SK-N-SH treated with all-trans-retinoic acid at 6 μM for 48 hours (cell line): ENCODE measurements at regions not wholly inside any gene's neighbourhood (a gene's known extent, or its start where the extent isn't known, plus 50 kb on each side); places are given as distances from the start of the nearest gene placed in this dataset.

ENCODE experiments used
- ATAC-seq: fragments of 200-7000 bp; cut with Tn5 transposase; 3 replicates; pipeline ENCODE4 v1.9.1; 2020; ENCODE audit warnings: mild to moderate bottlenecking, moderate library complexity
- ARNTL ChIP-seq: fragments of 450-650 bp; formaldehyde crosslinking; IDR thresholded peaks from 2 replicates; pipeline ENCODE4 v1.5.0; 2020; ENCODE audit warnings: low read depth, mild to moderate bottlenecking, moderate library complexity, borderline replicate concordance
- BACH2 ChIP-seq: fragments of 250-450 bp; sonication (Bioruptor Pico); IDR thresholded peaks from 2 replicates; pipeline ENCODE4 v1.9.0; 2021; ENCODE audit warnings: mild to moderate bottlenecking, borderline replicate concordance
- CSDC2 ChIP-seq: fragments of 250-450 bp; sonication (Bioruptor Pico); IDR thresholded peaks from 2 replicates; pipeline ENCODE4 v1.5.0; 2020; ENCODE audit warnings: mild to moderate bottlenecking, moderate library complexity
- CSRNP3 ChIP-seq: fragments of 250-450 bp; sonication (Bioruptor Pico); IDR thresholded peaks from 2 replicates; pipeline ENCODE4 v1.5.1; 2021; ENCODE audit warnings: mild to moderate bottlenecking, moderate library complexity
- ESRRG ChIP-seq: fragments of 250-450 bp; sonication (Bioruptor Pico); IDR thresholded peaks from 2 replicates; pipeline ENCODE4 v1.6.1; 2021; ENCODE audit warnings: mild to moderate bottlenecking
- GLIS3 ChIP-seq: fragments of 250-450 bp; sonication (Bioruptor Pico); IDR thresholded peaks from 2 replicates; pipeline ENCODE4 v1.5.0; 2020; ENCODE audit warnings: mild to moderate bottlenecking, moderate library complexity
- ISL1 ChIP-seq: fragments of 250-450 bp; sonication (Bioruptor Pico); IDR thresholded peaks from 2 replicates; pipeline ENCODE4 v2.1.2; 2022; ENCODE audit warnings: mild to moderate bottlenecking, moderate library complexity
- OSR1 ChIP-seq: fragments of 250-450 bp; sonication (Bioruptor Pico); IDR thresholded peaks from 2 replicates; pipeline ENCODE4 v1.8.0; 2022; ENCODE audit warnings: moderate library complexity, mild to moderate bottlenecking, inconsistent platforms
- PATZ1 ChIP-seq: fragments of 250-450 bp; sonication (Bioruptor Pico); IDR thresholded peaks from 2 replicates; pipeline ENCODE4 v1.8.0; 2020; ENCODE audit warnings: mild to moderate bottlenecking, moderate library complexity, borderline replicate concordance
- PPARA ChIP-seq: fragments of 250-450 bp; sonication (Bioruptor Pico); IDR thresholded peaks from 2 replicates; pipeline ENCODE4 v1.5.0; 2020; ENCODE audit warnings: mild to moderate bottlenecking, borderline replicate concordance
- RARB ChIP-seq: fragments of 250-450 bp; sonication (Bioruptor Pico); IDR thresholded peaks from 2 replicates; pipeline ENCODE4 v1.8.0; 2021; ENCODE audit warnings: mild to moderate bottlenecking, moderate library complexity
- SNAI2 ChIP-seq: fragments of 250-450 bp; sonication (Bioruptor Pico); IDR thresholded peaks from 2 replicates; pipeline ENCODE4 v1.5.0; 2020; ENCODE audit warnings: mild to moderate bottlenecking, moderate library complexity
- TCF4 ChIP-seq: fragments of 250-450 bp; sonication (Bioruptor Pico); IDR thresholded peaks from 2 replicates; pipeline ENCODE4 v1.8.0; 2021; ENCODE audit warnings: mild to moderate bottlenecking, moderate library complexity, borderline replicate concordance
- TOX ChIP-seq: fragments of 250-450 bp; sonication (Bioruptor Pico); IDR thresholded peaks from 2 replicates; pipeline ENCODE4 v1.8.0; 2021; ENCODE audit warnings: mild to moderate bottlenecking, moderate library complexity, borderline replicate concordance
- ZC3H10 ChIP-seq: fragments of 250-450 bp; sonication (Bioruptor Pico); IDR thresholded peaks from 2 replicates; pipeline ENCODE4 v1.5.1; 2021; ENCODE audit warnings: mild to moderate bottlenecking, moderate library complexity
- ZFP3 ChIP-seq: fragments of 250-450 bp; sonication (Bioruptor Pico); IDR thresholded peaks from 2 replicates; pipeline ENCODE4 v1.5.0; 2020; ENCODE audit warnings: mild to moderate bottlenecking, moderate library complexity
- ZFP30 ChIP-seq: fragments of 450-650 bp; formaldehyde crosslinking; IDR thresholded peaks from 2 replicates; pipeline ENCODE4 v1.5.0; 2022; ENCODE audit warnings: mild to moderate bottlenecking, moderate library complexity
- ZNF565 ChIP-seq: fragments of 450-650 bp; formaldehyde crosslinking; conservative IDR thresholded peaks from 2 replicates; pipeline ENCODE4 v1.5.0; 2020; ENCODE audit warnings: low read depth, mild to moderate bottlenecking, moderate library complexity
- ZNF70 ChIP-seq: fragments of 450-650 bp; formaldehyde crosslinking; IDR thresholded peaks from 2 replicates; pipeline ENCODE4 v1.5.0; 2020; ENCODE audit warnings: mild to moderate bottlenecking, moderate library complexity
- ZNF8 ChIP-seq: fragments of 450-650 bp; formaldehyde crosslinking; IDR thresholded peaks from 2 replicates; pipeline ENCODE4 v1.5.0; 2020; ENCODE audit warnings: mild to moderate bottlenecking, moderate library complexity
- TF ChIP-seq, protein P1 (sequence below): fragments of 250-450 bp; sonication (Bioruptor Pico); IDR thresholded peaks from 2 replicates; pipeline ENCODE4 v1.8.0; 2021; ENCODE audit warnings: low read depth, mild to moderate bottlenecking, moderate library complexity, borderline replicate concordance
- TF ChIP-seq, protein P2 (sequence below): fragments of 250-450 bp; sonication (Bioruptor Pico); IDR thresholded peaks from 2 replicates; pipeline ENCODE4 v1.5.0; 2020; ENCODE audit warnings: mild to moderate bottlenecking, moderate library complexity

DNA sequence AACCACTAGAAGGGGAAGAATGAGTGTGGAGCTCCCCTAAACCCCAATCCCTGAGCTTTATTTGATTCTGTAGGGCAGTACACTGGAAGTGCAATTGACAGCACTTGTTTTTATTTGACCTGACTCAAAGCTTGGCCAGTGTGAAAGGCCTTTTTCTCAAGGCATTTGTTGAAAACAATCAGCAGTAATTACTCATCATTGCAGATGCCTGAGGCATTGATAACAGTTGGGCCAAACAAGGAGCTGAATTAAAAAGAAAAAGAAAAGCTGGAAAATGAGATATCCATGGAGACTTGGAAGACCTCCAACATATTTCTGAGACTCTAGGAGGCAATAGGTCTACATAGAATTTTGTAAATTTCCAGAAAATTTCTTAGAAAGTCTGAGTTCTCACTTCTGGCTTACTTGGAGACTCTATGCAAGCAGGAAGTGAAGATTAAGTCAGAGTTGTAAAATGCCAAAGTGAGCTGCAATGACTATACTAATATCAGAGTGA, 200.8 kb upstream of the KCNJ16 start:
- ATAC-seq: no peak; the same call in 1 of the 3 replicates
- TF ChIP-seq PPARA (CRISPR knock-in tag): no peak

GRCh38 chr17:69876757-69877156, 198.3 kb upstream of the KCNJ16 start:
- no peak for ATAC-seq
- no peak for TF ChIP-seq BACH2
- TF ChIP-seq, protein P1, sequence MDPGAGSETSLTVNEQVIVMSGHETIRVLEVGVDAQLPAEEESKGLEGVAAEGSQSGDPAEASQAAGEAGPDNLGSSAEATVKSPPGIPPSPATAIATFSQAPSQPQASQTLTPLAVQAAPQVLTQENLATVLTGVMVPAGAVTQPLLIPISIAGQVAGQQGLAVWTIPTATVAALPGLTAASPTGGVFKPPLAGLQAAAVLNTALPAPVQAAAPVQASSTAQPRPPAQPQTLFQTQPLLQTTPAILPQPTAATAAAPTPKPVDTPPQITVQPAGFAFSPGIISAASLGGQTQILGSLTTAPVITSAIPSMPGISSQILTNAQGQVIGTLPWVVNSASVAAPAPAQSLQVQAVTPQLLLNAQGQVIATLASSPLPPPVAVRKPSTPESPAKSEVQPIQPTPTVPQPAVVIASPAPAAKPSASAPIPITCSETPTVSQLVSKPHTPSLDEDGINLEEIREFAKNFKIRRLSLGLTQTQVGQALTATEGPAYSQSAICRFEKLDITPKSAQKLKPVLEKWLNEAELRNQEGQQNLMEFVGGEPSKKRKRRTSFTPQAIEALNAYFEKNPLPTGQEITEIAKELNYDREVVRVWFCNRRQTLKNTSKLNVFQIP: no peak
- TF ChIP-seq ESRRG (CRISPR knock-in tag): no peak
- TF ChIP-seq ARNTL (CRISPR knock-in tag): no peak
- no peak for TF ChIP-seq OSR1 (CRISPR knock-in tag)
- TF ChIP-seq CSRNP3 (CRISPR knock-in tag): no peak
- TF ChIP-seq TCF4 (CRISPR knock-in tag): no peak
- TF ChIP-seq GLIS3 (CRISPR knock-in tag): no peak
- no peak for TF ChIP-seq ZNF70 (CRISPR knock-in tag)
- TF ChIP-seq ZFP30: no peak
- TF ChIP-seq ZFP3 (CRISPR knock-in tag): no peak
- no peak for TF ChIP-seq PATZ1 (CRISPR knock-in tag)
- TF ChIP-seq PPARA (CRISPR knock-in tag): no peak
- no peak for TF ChIP-seq CSDC2 (CRISPR knock-in tag)
- TF ChIP-seq, protein P2, sequence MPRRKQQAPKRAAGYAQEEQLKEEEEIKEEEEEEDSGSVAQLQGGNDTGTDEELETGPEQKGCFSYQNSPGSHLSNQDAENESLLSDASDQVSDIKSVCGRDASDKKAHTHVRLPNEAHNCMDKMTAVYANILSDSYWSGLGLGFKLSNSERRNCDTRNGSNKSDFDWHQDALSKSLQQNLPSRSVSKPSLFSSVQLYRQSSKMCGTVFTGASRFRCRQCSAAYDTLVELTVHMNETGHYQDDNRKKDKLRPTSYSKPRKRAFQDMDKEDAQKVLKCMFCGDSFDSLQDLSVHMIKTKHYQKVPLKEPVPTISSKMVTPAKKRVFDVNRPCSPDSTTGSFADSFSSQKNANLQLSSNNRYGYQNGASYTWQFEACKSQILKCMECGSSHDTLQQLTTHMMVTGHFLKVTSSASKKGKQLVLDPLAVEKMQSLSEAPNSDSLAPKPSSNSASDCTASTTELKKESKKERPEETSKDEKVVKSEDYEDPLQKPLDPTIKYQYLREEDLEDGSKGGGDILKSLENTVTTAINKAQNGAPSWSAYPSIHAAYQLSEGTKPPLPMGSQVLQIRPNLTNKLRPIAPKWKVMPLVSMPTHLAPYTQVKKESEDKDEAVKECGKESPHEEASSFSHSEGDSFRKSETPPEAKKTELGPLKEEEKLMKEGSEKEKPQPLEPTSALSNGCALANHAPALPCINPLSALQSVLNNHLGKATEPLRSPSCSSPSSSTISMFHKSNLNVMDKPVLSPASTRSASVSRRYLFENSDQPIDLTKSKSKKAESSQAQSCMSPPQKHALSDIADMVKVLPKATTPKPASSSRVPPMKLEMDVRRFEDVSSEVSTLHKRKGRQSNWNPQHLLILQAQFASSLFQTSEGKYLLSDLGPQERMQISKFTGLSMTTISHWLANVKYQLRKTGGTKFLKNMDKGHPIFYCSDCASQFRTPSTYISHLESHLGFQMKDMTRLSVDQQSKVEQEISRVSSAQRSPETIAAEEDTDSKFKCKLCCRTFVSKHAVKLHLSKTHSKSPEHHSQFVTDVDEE (CRISPR knock-in tag): no peak

- TF ChIP-seq ESRRG (CRISPR knock-in tag): no peak
- TF ChIP-seq, protein P2 (CRISPR knock-in tag): no peak
- no peak for TF ChIP-seq TCF4 (CRISPR knock-in tag)
- no peak for TF ChIP-seq RARB (CRISPR knock-in tag)
- TF ChIP-seq BACH2: no peak
- no peak for TF ChIP-seq ZC3H10 (CRISPR knock-in tag)
- TF ChIP-seq OSR1 (CRISPR knock-in tag): no peak
- no peak for TF ChIP-seq CSDC2 (CRISPR knock-in tag)
- no peak for TF ChIP-seq SNAI2 (CRISPR knock-in tag)
- TF ChIP-seq PPARA (CRISPR knock-in tag): no peak
- no peak for TF ChIP-seq PATZ1 (CRISPR knock-in tag)
- TF ChIP-seq ZNF565 (CRISPR knock-in tag): no peak
- TF ChIP-seq, protein P1: no peak
- TF ChIP-seq ISL1 (CRISPR knock-in tag): no peak
- TF ChIP-seq ZNF8: no peak
- no peak for TF ChIP-seq TOX
- ATAC-seq: no peak
These were observed 196.4 kb upstream of the KCNJ16 start for GRCh38 chr17:69878661-69879060.
